ENCODE measurements at regions not wholly inside any gene's neighbourhood (a gene's known extent, or its start where the extent isn't known, plus 50 kb on each side); places are given as distances from the start of the nearest gene placed in this dataset.

- ChIA-PET POLR2A (no interaction called here), CTCF (interaction anchor here (0.9 to 1.5 kb wide), 2 partner anchors 10 to 38 kb away, joined by 3 to 4 read pairs; no protein-coding TSS in a partner anchor)
- no peaks in the 10 kb centered on the region for H3K4me1 ChIP-seq (ENCODE audit: control insufficient read depth, insufficient read depth, low read length)
- H3K36me3 ChIP-seq (ENCODE audit: control insufficient read depth in 2 of 2, insufficient read depth in 1 of 2, low read length in 2 of 2) = no peaks in the 10 kb centered on the region
- no peak overlapping the region for H3K4me3 ChIP-seq (ENCODE audit: low read depth, low read length)
- no peaks in the 10 kb centered on the region for H3K9me3 ChIP-seq (ENCODE audit: control insufficient read depth, insufficient read depth, low read depth, low read length)
- TF ChIP-seq SCRT2 (tag by site-specific recombination; IDR thresholded peaks at IDR 0.05) (0 out of 2 replicates have a peak, but pooled peaks have one; percentile 14), ZNF473 (tag by site-specific recombination; IDR thresholded peaks at IDR 0.05) (no peak)
- no peak overlapping the region for H3K27ac ChIP-seq (ENCODE audit: extremely low read depth, low read depth, low read length)
Observed at GRCh38 chr16:9296271-9296590, 204.8 kb downstream of the HAPSTR1 start.

DNA sequence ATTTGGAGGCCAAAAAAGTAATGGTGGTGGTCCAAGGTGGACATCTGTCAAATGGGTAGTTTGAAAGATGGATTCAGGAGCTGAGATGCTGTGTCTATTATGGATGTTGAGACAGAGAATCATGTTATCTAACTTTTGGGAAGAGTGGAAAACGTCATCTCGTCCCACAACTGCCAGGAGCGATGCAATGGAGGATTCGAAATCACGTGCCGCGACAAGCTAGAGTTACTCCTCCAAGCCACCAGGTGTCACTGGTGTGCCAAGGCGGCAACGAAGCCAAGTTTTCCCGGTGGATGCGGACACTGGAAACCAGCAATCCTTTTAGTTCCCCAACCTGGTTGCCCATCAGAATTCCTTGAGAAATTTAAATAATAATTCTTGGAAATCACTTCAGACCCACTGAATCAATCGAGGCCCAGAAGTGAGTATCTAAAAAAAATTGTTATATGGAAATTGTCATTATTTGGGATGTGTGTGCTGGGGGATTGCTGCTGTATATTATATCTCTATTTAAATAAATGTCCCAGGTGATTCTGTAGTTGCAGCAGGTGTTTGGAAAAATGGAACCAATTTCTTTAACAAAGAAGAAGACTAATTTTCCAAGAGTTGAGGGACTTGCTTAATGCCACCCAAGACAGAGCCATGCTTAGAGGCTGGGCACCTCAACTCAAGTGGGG is 206.1 kb downstream of the HAPSTR1 start:
- ChIA-PET CTCF (interaction anchor here (0.5 to 0.8 kb wide), 6 partner anchors 9 to 1324 kb away, joined by 3 to 5 read pairs (median 3); no protein-coding TSS in a partner anchor), POLR2A (no interaction called here)
- H3K9me3 ChIP-seq (ENCODE audit: control insufficient read depth, insufficient read depth, low read depth, low read length) = no peaks in the 10 kb centered on the region
- no peaks in the 10 kb centered on the region for H3K36me3 ChIP-seq (ENCODE audit: control insufficient read depth in 2 of 2, insufficient read depth in 1 of 2, low read length in 2 of 2)
- no peaks in the 10 kb centered on the region for H3K4me1 ChIP-seq (ENCODE audit: control insufficient read depth, insufficient read depth, low read length)
- H3K4me3 ChIP-seq (ENCODE audit: low read depth, low read length) = no peak overlapping the region
- TF ChIP-seq KLF16 (tag by site-specific recombination; IDR thresholded peaks at IDR 0.05) (no peak), ZNF114 (tag by site-specific recombination; IDR thresholded peaks at IDR 0.05) (no peak), ZNF660 (tag by site-specific recombination; IDR thresholded peaks at IDR 0.05) (no peak), ZBTB1 (tag by site-specific recombination; IDR thresholded peaks at IDR 0.05) (no peak), ZSCAN30 (tag by site-specific recombination; IDR thresholded peaks at IDR 0.05) (no peak), ZNF138 (tag by site-specific recombination; IDR thresholded peaks at IDR 0.05; ENCODE audit: borderline replicate concordance) (no peak), ZNF366 (tag by site-specific recombination; conservative IDR thresholded peaks at IDR 0.05) (no peak), GLIS2 (tag by site-specific recombination; IDR thresholded peaks at IDR 0.05) (no peak), ZNF610 (tag by site-specific recombination; IDR thresholded peaks at IDR 0.05; ENCODE audit: borderline replicate concordance) (no peak), CTCF (tag by site-specific recombination; IDR thresholded peaks at IDR 0.05) (0 out of 2 replicates have a peak, but pooled peaks have one; percentile 18), ZNF654 (tag by site-specific recombination; IDR thresholded peaks at IDR 0.05; ENCODE audit: low read depth) (peak; percentile 47)
- TF ChIP-seq, protein P1, sequence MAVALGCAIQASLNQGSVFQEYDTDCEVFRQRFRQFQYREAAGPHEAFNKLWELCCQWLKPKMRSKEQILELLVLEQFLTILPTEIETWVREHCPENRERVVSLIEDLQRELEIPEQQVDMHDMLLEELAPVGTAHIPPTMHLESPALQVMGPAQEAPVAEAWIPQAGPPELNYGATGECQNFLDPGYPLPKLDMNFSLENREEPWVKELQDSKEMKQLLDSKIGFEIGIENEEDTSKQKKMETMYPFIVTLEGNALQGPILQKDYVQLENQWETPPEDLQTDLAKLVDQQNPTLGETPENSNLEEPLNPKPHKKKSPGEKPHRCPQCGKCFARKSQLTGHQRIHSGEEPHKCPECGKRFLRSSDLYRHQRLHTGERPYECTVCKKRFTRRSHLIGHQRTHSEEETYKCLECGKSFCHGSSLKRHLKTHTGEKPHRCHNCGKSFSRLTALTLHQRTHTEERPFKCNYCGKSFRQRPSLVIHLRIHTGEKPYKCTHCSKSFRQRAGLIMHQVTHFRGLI (tag by site-specific recombination; IDR thresholded peaks at IDR 0.05) = no peak
- H3K27ac ChIP-seq (ENCODE audit: extremely low read depth, low read depth, low read length) = no peak overlapping the region

- Histone ChIP-seq H3K4me1 (ENCODE audit: control insufficient read depth, insufficient read depth, low read length) (no peaks in the 10 kb centered on the region), H3K27ac (ENCODE audit: extremely low read depth, low read depth, low read length) (no peak overlapping the region), H3K36me3 (ENCODE audit: control insufficient read depth in 2 of 2, insufficient read depth in 1 of 2, low read length in 2 of 2) (no peaks in the 10 kb centered on the region), H3K9me3 (ENCODE audit: control insufficient read depth, insufficient read depth, low read depth, low read length) (no peaks in the 10 kb centered on the region), H3K4me3 (ENCODE audit: low read depth, low read length) (no peak overlapping the region)
- CTCF ChIA-PET = no interaction called here
- POLR2A ChIA-PET = no interaction called here
- no peak for TF ChIP-seq ZNF585B (tag by site-specific recombination; IDR thresholded peaks at IDR 0.05)
- no peak for TF ChIP-seq CTCF (tag by site-specific recombination; IDR thresholded peaks at IDR 0.05)
- TF ChIP-seq RBAK (tag by site-specific recombination; IDR thresholded peaks at IDR 0.05) = no peak
- TF ChIP-seq PRDM1 (tag by site-specific recombination; IDR thresholded peaks at IDR 0.05) = no peak
- no peak for TF ChIP-seq ZNF423 (tag by site-specific recombination; IDR thresholded peaks at IDR 0.05)
- no peak for TF ChIP-seq ZNF433 (tag by site-specific recombination; IDR thresholded peaks at IDR 0.05; ENCODE audit: low read depth)
- no peak for TF ChIP-seq ZNF596 (tag by site-specific recombination; IDR thresholded peaks at IDR 0.05)
- no peak for TF ChIP-seq SCRT2 (tag by site-specific recombination; IDR thresholded peaks at IDR 0.05)
- TF ChIP-seq ZNF148 (tag by site-specific recombination; IDR thresholded peaks at IDR 0.05; ENCODE audit: borderline replicate concordance) = no peak
- no peak for TF ChIP-seq EGR2 (tag by site-specific recombination; IDR thresholded peaks at IDR 0.05; ENCODE audit: low read depth)
- no peak for TF ChIP-seq GFI1B (tag by site-specific recombination; IDR thresholded peaks at IDR 0.05)
- TF ChIP-seq ZNF629 (tag by site-specific recombination; IDR thresholded peaks at IDR 0.05) = no peak
Observed at GRCh38 chr16:9300252-9300651, 208.8 kb downstream of the HAPSTR1 start.
